ENCODE measurements at regions not wholly inside any gene's neighbourhood (a gene's known extent, or its start where the extent isn't known, plus 50 kb on each side); places are given as distances from the start of the nearest gene placed in this dataset.

DNA sequence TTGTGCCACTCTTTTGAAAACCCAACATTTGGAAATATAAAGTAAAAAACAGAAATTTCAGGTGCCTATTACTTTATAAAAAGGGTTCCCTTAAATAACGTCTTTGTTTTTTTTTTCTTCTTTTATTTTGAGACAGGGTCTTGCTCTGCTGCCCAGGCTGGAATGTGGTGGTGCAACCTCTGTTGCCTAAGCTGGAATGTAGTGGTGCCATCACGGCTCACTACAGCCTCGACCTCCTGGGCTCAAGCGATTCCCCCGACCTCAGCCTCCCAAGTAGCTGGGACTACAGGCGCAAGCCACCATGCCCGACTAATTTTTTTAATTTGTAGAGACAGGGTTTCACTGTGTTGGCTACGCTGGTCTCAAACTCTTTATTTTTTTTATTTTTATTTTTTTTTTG lies 110.2 kb upstream of the HNRNPU start:
- Histone ChIP-seq H3K36me3 (ENCODE audit: control insufficient read depth in 2 of 2, insufficient read depth in 2 of 2, low read length in 1 of 2) (no peaks in the 10 kb centered on the region), H3K9me3 (replicated peaks; ENCODE audit: control insufficient read depth, insufficient read depth, low read length) (no peaks in the 10 kb centered on the region), H3K27me3 (replicated peaks in 1 of 2; ENCODE audit: control insufficient read depth in 2 of 2, insufficient read depth in 2 of 2, low read length in 1 of 2) (no peaks in the 10 kb centered on the region), H4K20me1 (ENCODE audit: control insufficient read depth, insufficient read depth) (no peaks in the 10 kb centered on the region), H3K4me3 (no peak overlapping the region), H3K9ac (ENCODE audit: control insufficient read depth, insufficient read depth, low read length) (no peak overlapping the region), H2AFZ (ENCODE audit: control insufficient read depth, low read depth, low read length) (no peak overlapping the region), H3K4me1 (ENCODE audit: control insufficient read depth, insufficient read depth, low read length) (no peaks in the 10 kb centered on the region), H3K4me2 (ENCODE audit: control insufficient read depth, insufficient read depth) (no peak overlapping the region), H3K27ac (ENCODE audit: control insufficient read depth, insufficient read depth) (no peak overlapping the region), H3K79me2 (ENCODE audit: control insufficient read depth, insufficient read depth, low read length) (peaks cover 2% of the 10 kb centered on the region; the same call in 1 of the 2 replicates)
- SMC1A ChIA-PET (ENCODE audit: uncharacterized antibody, unreplicated experiment), result interaction anchor here (0.8 kb wide), 1 partner anchor 11 kb away, joined by 4 read pairs; no protein-coding TSS in a partner anchor
- TF ChIP-seq RAD21 (IDR thresholded peaks at IDR 0.05; ENCODE audit: insufficient read depth, low read depth, low read length) (no peak), CBX3 (IDR thresholded peaks at IDR 0.05; ENCODE audit: borderline replicate concordance, low read depth) (no peak), SMAD1 (IDR thresholded peaks at IDR 0.05; ENCODE audit: low read depth, partially characterized antibody) (no peak), RAD51 (IDR thresholded peaks at IDR 0.05) (no peak), SMC3 (IDR thresholded peaks at IDR 0.05; ENCODE audit: borderline replicate concordance, low read length) (no peak), CREM (IDR thresholded peaks at IDR 0.05; ENCODE audit: low read depth) (no peak), NFXL1 (IDR thresholded peaks at IDR 0.05; ENCODE audit: borderline replicate concordance) (no peak), STAT1 (conservative IDR thresholded peaks at IDR 0.05) (no peak)
- TF ChIP-seq, protein P1, sequence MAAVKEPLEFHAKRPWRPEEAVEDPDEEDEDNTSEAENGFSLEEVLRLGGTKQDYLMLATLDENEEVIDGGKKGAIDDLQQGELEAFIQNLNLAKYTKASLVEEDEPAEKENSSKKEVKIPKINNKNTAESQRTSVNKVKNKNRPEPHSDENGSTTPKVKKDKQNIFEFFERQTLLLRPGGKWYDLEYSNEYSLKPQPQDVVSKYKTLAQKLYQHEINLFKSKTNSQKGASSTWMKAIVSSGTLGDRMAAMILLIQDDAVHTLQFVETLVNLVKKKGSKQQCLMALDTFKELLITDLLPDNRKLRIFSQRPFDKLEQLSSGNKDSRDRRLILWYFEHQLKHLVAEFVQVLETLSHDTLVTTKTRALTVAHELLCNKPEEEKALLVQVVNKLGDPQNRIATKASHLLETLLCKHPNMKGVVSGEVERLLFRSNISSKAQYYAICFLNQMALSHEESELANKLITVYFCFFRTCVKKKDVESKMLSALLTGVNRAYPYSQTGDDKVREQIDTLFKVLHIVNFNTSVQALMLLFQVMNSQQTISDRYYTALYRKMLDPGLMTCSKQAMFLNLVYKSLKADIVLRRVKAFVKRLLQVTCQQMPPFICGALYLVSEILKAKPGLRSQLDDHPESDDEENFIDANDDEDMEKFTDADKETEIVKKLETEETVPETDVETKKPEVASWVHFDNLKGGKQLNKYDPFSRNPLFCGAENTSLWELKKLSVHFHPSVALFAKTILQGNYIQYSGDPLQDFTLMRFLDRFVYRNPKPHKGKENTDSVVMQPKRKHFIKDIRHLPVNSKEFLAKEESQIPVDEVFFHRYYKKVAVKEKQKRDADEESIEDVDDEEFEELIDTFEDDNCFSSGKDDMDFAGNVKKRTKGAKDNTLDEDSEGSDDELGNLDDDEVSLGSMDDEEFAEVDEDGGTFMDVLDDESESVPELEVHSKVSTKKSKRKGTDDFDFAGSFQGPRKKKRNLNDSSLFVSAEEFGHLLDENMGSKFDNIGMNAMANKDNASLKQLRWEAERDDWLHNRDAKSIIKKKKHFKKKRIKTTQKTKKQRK (IDR thresholded peaks at IDR 0.05; ENCODE audit: low read depth, low read length), result no peak
- TF ChIP-seq, protein P2, sequence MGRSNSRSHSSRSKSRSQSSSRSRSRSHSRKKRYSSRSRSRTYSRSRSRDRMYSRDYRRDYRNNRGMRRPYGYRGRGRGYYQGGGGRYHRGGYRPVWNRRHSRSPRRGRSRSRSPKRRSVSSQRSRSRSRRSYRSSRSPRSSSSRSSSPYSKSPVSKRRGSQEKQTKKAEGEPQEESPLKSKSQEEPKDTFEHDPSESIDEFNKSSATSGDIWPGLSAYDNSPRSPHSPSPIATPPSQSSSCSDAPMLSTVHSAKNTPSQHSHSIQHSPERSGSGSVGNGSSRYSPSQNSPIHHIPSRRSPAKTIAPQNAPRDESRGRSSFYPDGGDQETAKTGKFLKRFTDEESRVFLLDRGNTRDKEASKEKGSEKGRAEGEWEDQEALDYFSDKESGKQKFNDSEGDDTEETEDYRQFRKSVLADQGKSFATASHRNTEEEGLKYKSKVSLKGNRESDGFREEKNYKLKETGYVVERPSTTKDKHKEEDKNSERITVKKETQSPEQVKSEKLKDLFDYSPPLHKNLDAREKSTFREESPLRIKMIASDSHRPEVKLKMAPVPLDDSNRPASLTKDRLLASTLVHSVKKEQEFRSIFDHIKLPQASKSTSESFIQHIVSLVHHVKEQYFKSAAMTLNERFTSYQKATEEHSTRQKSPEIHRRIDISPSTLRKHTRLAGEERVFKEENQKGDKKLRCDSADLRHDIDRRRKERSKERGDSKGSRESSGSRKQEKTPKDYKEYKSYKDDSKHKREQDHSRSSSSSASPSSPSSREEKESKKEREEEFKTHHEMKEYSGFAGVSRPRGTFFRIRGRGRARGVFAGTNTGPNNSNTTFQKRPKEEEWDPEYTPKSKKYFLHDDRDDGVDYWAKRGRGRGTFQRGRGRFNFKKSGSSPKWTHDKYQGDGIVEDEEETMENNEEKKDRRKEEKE (IDR thresholded peaks at IDR 0.05), result no peak
- TF ChIP-seq, protein P3, sequence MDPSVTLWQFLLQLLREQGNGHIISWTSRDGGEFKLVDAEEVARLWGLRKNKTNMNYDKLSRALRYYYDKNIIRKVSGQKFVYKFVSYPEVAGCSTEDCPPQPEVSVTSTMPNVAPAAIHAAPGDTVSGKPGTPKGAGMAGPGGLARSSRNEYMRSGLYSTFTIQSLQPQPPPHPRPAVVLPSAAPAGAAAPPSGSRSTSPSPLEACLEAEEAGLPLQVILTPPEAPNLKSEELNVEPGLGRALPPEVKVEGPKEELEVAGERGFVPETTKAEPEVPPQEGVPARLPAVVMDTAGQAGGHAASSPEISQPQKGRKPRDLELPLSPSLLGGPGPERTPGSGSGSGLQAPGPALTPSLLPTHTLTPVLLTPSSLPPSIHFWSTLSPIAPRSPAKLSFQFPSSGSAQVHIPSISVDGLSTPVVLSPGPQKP (IDR thresholded peaks at IDR 0.05; ENCODE audit: low read depth, low read length), result no peak
- TF ChIP-seq, protein P4, sequence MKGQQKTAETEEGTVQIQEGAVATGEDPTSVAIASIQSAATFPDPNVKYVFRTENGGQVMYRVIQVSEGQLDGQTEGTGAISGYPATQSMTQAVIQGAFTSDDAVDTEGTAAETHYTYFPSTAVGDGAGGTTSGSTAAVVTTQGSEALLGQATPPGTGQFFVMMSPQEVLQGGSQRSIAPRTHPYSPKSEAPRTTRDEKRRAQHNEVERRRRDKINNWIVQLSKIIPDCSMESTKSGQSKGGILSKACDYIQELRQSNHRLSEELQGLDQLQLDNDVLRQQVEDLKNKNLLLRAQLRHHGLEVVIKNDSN (IDR thresholded peaks at IDR 0.05; ENCODE audit: borderline replicate concordance, extremely low read length, insufficient read depth, low read depth, low read length), result no peak
- TF ChIP-seq, protein P5, sequence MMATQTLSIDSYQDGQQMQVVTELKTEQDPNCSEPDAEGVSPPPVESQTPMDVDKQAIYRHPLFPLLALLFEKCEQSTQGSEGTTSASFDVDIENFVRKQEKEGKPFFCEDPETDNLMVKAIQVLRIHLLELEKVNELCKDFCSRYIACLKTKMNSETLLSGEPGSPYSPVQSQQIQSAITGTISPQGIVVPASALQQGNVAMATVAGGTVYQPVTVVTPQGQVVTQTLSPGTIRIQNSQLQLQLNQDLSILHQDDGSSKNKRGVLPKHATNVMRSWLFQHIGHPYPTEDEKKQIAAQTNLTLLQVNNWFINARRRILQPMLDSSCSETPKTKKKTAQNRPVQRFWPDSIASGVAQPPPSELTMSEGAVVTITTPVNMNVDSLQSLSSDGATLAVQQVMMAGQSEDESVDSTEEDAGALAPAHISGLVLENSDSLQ (IDR thresholded peaks at IDR 0.05), result no peak
- DNase-seq (ENCODE audit: low read depth, low spot score), result no peak
- intact Hi-C loops (cut with micrococcal nuclease; ENCODE audit: unreplicated experiment), result no loop called here
- POLR2A ChIA-PET, result interaction anchor here (1.1 kb wide), 1 partner anchor 111 kb away, joined by 3 read pairs; no protein-coding TSS in a partner anchor
- WGBS (ENCODE audit: insufficient coverage, insufficient replicate concordance, low lambda C conversion rate, missing lambda C conversion rate), result 90% methylated on average over 8 of the region's 8 CpGs
- BruUV-seq (replicated peaks), result no TSS peak
- in situ Hi-C loops (cut with MboI), result loop anchor here (10.0 kb wide), 1 partner anchor 520 kb away; the partner anchor contains the start of gene ADSS2
- RAD21 ChIA-PET (ENCODE audit: unreplicated experiment), result no interaction called here
- no peak for FAIRE-seq
- no peak for ATAC-seq
- CTCF ChIA-PET, result no interaction called here
